ENCODE measurements at regions not wholly inside any gene's neighbourhood (a gene's known extent, or its start where the extent isn't known, plus 50 kb on each side); places are given as distances from the start of the nearest gene placed in this dataset.
"Not testable (repeated sequence)": the region's sequence is repeated elsewhere in the genome, so short reads cannot be mapped to it uniquely, and the experiment has no call there.

DNA sequence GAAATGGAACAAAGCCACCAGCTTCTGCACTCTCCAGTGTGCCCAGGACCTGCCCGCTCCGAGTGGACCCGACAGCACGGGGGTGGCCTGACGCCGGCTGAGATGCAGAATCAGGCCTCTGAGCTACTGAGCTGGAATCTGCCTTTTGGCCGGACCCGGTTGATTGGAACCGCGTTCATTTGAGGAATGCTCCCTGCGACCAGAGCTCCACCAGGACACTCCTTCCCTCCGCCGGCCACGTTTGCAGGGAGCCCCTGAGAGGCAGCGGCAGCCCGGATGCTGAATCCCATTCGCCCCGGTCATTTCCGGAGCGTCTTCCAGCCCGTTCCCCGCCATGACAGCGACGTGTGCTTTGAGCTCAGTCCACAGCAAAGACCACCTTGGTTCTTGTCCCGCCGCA, 392.7 kb downstream of the THBS2 start:
- no peaks in the 10 kb centered on the region for H3K9me3 Mint-ChIP-seq
- no peak overlapping the region for H3K27ac Mint-ChIP-seq
- ATAC-seq (replicated peaks) (no peak), DNase-seq (no peak)
- H3K4me1 Mint-ChIP-seq (ENCODE audit: low read depth in 2 of 2): no peaks in the 10 kb centered on the region
- no peak overlapping the region for H3K4me3 Mint-ChIP-seq
- peaks cover 0 to 16% of the 10 kb centered on the region in 2 donors for H3K27me3 Mint-ChIP-seq
- no peaks in the 10 kb centered on the region for H3K36me3 Mint-ChIP-seq (ENCODE audit: insufficient read depth)

DNA sequence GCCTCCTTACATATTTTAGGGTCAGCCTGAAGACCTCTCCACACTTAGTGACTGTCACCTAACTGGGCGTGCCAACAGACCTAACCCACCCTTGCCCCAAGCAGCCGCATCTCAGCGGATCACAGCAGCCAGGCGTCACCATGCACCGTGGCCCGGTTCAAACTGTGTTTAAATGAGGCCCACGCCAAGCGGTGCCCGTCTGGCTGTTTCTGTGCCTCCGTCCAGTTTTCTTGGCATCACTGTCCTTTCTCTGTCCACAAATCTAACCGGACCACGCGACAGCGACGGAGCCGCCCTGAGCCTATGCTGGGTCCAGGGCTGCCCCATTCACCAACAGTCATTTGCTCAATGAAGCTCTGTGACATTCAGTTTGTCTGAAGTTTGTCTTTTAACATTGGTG, 393.3 kb downstream of the THBS2 start:
- Mint-ChIP-seq H3K9me3 (no peaks in the 10 kb centered on the region), H3K4me3 (no peak overlapping the region), H3K27me3 (peaks cover 0 to 16% of the 10 kb centered on the region in 2 donors), H3K27ac (no peak overlapping the region), H3K4me1 (ENCODE audit: low read depth in 2 of 2) (no peaks in the 10 kb centered on the region), H3K36me3 (ENCODE audit: insufficient read depth) (no peaks in the 10 kb centered on the region)
- DNase-seq (no peak), ATAC-seq (replicated peaks) (no peak)

DNA sequence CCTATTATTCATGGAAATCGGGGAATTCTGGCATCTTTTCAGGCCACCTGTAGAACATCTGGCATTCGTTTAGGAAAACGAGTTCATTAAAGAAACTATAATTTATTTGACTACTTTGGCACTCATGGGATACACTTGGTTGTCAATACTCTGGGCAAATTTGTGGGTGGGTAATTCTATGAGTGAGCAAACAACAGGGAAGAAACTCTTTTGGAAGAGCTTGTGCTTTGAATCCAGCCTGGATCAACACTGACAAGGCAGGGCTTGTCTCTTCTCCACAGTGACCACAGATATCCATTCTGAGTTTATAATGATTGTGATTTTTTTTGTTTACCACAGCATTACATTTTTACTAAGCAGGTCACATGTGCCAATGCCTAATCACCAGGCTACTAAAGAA, 394.7 kb downstream of the THBS2 start:
- H3K27ac Mint-ChIP-seq: no peak overlapping the region
- peaks cover 0 to 16% of the 10 kb centered on the region in 2 donors for H3K27me3 Mint-ChIP-seq
- H3K4me1 Mint-ChIP-seq (ENCODE audit: low read depth in 2 of 2): no peaks in the 10 kb centered on the region
- H3K36me3 Mint-ChIP-seq (ENCODE audit: insufficient read depth): no peaks in the 10 kb centered on the region
- H3K4me3 Mint-ChIP-seq: no peak overlapping the region
- DNase-seq: no peak
- H3K9me3 Mint-ChIP-seq: no peaks in the 10 kb centered on the region
- no peak for ATAC-seq (replicated peaks)

- no peaks in the 10 kb centered on the region for H3K36me3 Mint-ChIP-seq (ENCODE audit: insufficient read depth)
- H3K27me3 Mint-ChIP-seq: peaks cover 0 to 16% of the 10 kb centered on the region in 2 donors
- H3K4me3 Mint-ChIP-seq: no peak overlapping the region
- ATAC-seq (replicated peaks) (no peak), DNase-seq (no peak)
- no peaks in the 10 kb centered on the region for H3K9me3 Mint-ChIP-seq
- H3K27ac Mint-ChIP-seq: no peak overlapping the region
- no peaks in the 10 kb centered on the region for H3K4me1 Mint-ChIP-seq (ENCODE audit: low read depth in 2 of 2)
These were observed 396.7 kb downstream of the THBS2 start for GRCh38 chr6:168856914-168857313.

GRCh38 chr6:168852376-168852884, 401.2 kb downstream of the THBS2 start:
- no peaks in the 10 kb centered on the region for H3K27me3 Mint-ChIP-seq
- peaks cover 2% of the 10 kb centered on the region for H3K36me3 Mint-ChIP-seq (ENCODE audit: insufficient read depth)
- peaks cover 5 to 11% of the 10 kb centered on the region in 2 donors for H3K4me1 Mint-ChIP-seq (ENCODE audit: low read depth in 2 of 2)
- DNase-seq (no peak), ATAC-seq (replicated peaks) (no peak)
- H3K27ac Mint-ChIP-seq: peak overlapping the region in 1 of 2 donors; percentile 28
- H3K4me3 Mint-ChIP-seq: peak overlapping the region in 1 of 2 donors; percentile 49
- no peaks in the 10 kb centered on the region for H3K9me3 Mint-ChIP-seq

DNA sequence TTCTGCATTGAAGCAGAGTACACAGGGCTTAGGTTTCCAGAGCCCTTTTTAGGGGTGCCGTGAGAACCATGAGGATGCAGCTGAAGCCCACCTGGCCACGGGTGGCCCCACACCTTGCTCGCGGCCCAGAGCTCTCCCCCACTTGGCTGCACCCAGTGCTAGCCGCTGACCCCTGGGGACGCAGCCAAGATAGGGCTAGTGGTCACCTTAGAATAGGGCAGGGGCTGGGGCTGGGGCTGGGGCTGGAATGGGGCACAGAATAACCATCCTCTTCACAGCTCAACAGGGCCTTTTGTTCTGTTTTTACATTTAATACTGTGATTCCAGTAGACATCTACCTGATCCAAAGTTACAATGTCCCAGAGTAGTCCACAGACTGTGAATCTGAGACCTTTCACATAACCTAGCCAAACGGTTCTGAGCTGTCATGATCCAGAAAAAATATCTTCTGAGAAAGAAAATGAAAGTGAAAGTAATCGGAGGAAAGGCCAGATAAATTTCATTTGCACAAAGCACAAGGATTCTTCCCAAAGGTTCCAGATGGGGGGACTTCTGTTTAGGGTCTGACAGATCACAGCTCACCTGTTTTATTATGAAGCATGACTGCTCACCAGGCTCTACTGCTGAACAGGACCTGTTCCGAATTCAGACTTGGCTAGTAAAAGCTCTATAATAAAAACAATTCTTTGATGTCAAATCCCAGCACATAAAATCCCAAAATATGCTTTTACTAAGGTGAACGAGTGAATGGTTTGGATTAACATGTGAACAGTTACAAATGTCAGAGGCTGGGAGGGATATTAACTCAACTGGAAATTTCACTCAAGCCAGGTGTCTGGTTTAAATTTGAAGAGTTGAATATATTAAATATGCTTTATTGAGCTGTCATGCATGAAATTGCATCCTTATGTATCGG, 401.9 kb downstream of the THBS2 start:
- no peaks in the 10 kb centered on the region for H3K27me3 Mint-ChIP-seq
- H3K27ac Mint-ChIP-seq: peak overlapping the region; percentile 15 to 77
- H3K36me3 Mint-ChIP-seq (ENCODE audit: insufficient read depth): peaks cover 2% of the 10 kb centered on the region
- peaks cover 5 to 11% of the 10 kb centered on the region in 2 donors for H3K4me1 Mint-ChIP-seq (ENCODE audit: low read depth in 2 of 2)
- DNase-seq: no peak
- peak overlapping the region; percentile 29 to 49 for H3K4me3 Mint-ChIP-seq
- no peaks in the 10 kb centered on the region for H3K9me3 Mint-ChIP-seq
- no peak for ATAC-seq (replicated peaks)

- not testable (repeated sequence) for ATAC-seq (replicated peaks); H3K9me3 Mint-ChIP-seq; H3K27me3 Mint-ChIP-seq; DNase-seq; H3K36me3 Mint-ChIP-seq (ENCODE audit: insufficient read depth); H3K4me3 Mint-ChIP-seq
- H3K4me1 Mint-ChIP-seq (ENCODE audit: low read depth in 2 of 2): peaks cover 5 to 11% of the 10 kb centered on the region in 2 donors
- peak overlapping the region in 1 of 2 donors; percentile 74 for H3K27ac Mint-ChIP-seq
These were observed 403.5 kb downstream of the THBS2 start for GRCh38 chr6:168850027-168850736.

GRCh38 chr6:168849459-168849858, 404.2 kb downstream of the THBS2 start:
- H3K36me3 Mint-ChIP-seq (ENCODE audit: insufficient read depth): peaks cover 2% of the 10 kb centered on the region
- H3K4me1 Mint-ChIP-seq (ENCODE audit: low read depth in 2 of 2): peaks cover 5 to 11% of the 10 kb centered on the region in 2 donors
- DNase-seq (no peak), ATAC-seq (replicated peaks) (no peak)
- no peaks in the 10 kb centered on the region for H3K9me3 Mint-ChIP-seq
- peak overlapping the region in 1 of 2 donors; percentile 74 for H3K27ac Mint-ChIP-seq
- H3K27me3 Mint-ChIP-seq: no peaks in the 10 kb centered on the region
- no peak overlapping the region for H3K4me3 Mint-ChIP-seq

GRCh38 chr6:168848797-168849196, 404.8 kb downstream of the THBS2 start:
- peaks cover 2% of the 10 kb centered on the region for H3K36me3 Mint-ChIP-seq (ENCODE audit: insufficient read depth)
- no peak for ATAC-seq (replicated peaks)
- H3K4me1 Mint-ChIP-seq (ENCODE audit: low read depth in 2 of 2): peaks cover 5 to 11% of the 10 kb centered on the region in 2 donors
- H3K4me3 Mint-ChIP-seq: no peak overlapping the region
- H3K27ac Mint-ChIP-seq: no peak overlapping the region
- no peak for DNase-seq
- H3K9me3 Mint-ChIP-seq: no peaks in the 10 kb centered on the region
- no peaks in the 10 kb centered on the region for H3K27me3 Mint-ChIP-seq

GRCh38 chr6:168844821-168845609, 404.0 kb downstream of the SMOC2 start:
- no peak overlapping the region for H3K4me3 Mint-ChIP-seq
- H3K27me3 Mint-ChIP-seq: no peaks in the 10 kb centered on the region
- peaks cover 0 to 2% of the 10 kb centered on the region in 2 donors for H3K9me3 Mint-ChIP-seq
- DNase-seq (no peak), ATAC-seq (replicated peaks) (no peak)
- H3K36me3 Mint-ChIP-seq (ENCODE audit: insufficient read depth): peaks cover 2% of the 10 kb centered on the region
- peaks cover 2 to 7% of the 10 kb centered on the region in 2 donors for H3K4me1 Mint-ChIP-seq (ENCODE audit: low read depth in 2 of 2)
- H3K27ac Mint-ChIP-seq: no peak overlapping the region

GRCh38 chr6:168842632-168843212, 401.7 kb downstream of the SMOC2 start:
- not testable (repeated sequence) for ATAC-seq (replicated peaks); H3K4me3 Mint-ChIP-seq; H3K27ac Mint-ChIP-seq; H3K4me1 Mint-ChIP-seq (ENCODE audit: low read depth in 2 of 2); DNase-seq; H3K36me3 Mint-ChIP-seq (ENCODE audit: insufficient read depth); H3K27me3 Mint-ChIP-seq
- peaks cover 4 to 13% of the 10 kb centered on the region in 2 donors for H3K9me3 Mint-ChIP-seq

GRCh38 chr6:168841609-168842278, 400.8 kb downstream of the SMOC2 start:
- H3K36me3 Mint-ChIP-seq (ENCODE audit: insufficient read depth): no peaks in the 10 kb centered on the region
- peaks cover 5 to 7% of the 10 kb centered on the region in 2 donors for H3K4me1 Mint-ChIP-seq (ENCODE audit: low read depth in 2 of 2)
- ATAC-seq (replicated peaks) (no peak), DNase-seq (no peak)
- peaks cover 7 to 17% of the 10 kb centered on the region in 2 donors for H3K27me3 Mint-ChIP-seq
- H3K9me3 Mint-ChIP-seq: peaks cover 4 to 13% of the 10 kb centered on the region in 2 donors
- no peak overlapping the region for H3K27ac Mint-ChIP-seq
- H3K4me3 Mint-ChIP-seq: no peak overlapping the region

Data from effector memory CD8-positive, alpha-beta T cell (primary cell).